ENCODE measurements at regions not wholly inside any gene's neighbourhood (a gene's known extent, or its start where the extent isn't known, plus 50 kb on each side); places are given as distances from the start of the nearest gene placed in this dataset.

GRCh38 chr12:90211017-90211416, 502.4 kb upstream of the ATP2B1 start:
- TF ChIP-seq EP300 (IDR thresholded peaks at IDR 0.05) = no peak
- no peak for TF ChIP-seq POLR2A (IDR thresholded peaks at IDR 0.05)
- no peak for TF ChIP-seq CTCF (IDR thresholded peaks at IDR 0.05)

All from sigmoid colon (tissue), 4 donors.